BJ (cell line): ENCODE measurements at regions not wholly inside any gene's neighbourhood (a gene's known extent, or its start where the extent isn't known, plus 50 kb on each side); places are given as distances from the start of the nearest gene placed in this dataset.

Experiments used
- CTCF ChIA-PET: fragments of 350-600 bp; formaldehyde crosslinking; extraction: SDS; loops from one replicate; lab custom pipeline; 2021; ENCODE audit warnings: antibody characterized with exemption, inconsistent platforms; lab: Yijun Ruan, JAX
- POLR2A ChIA-PET: fragments of 300-600 bp; sonication (Branson Sonifier 250); formaldehyde crosslinking; extraction: SDS; loops from one replicate; lab custom pipeline; 2021; ENCODE audit warnings: antibody characterized with exemption; lab: Charles Lee
- DNase-seq: peaks from one replicate; pipeline ENCODE4 v3.0.0-alpha.2; 2011; ENCODE audit warnings: low read depth
- H3K27me3 ChIP-seq: 2 replicates; pipeline ENCODE4 v1.6.0; 2011; ENCODE audit warnings: low read length; ENCODE audit not compliant: control insufficient read depth, insufficient read depth
- H3K36me3 ChIP-seq: 2 replicates; pipeline ENCODE4 v1.5.1; 2011; ENCODE audit warnings: low read length; ENCODE audit not compliant: control insufficient read depth, insufficient read depth
- H3K4me3 ChIP-seq: 2 replicates; pipeline ENCODE4 v1.5.1; 2011; ENCODE audit warnings: low read depth, mild to moderate bottlenecking, control low read depth, low read length
- CTCF ChIP-seq: IDR thresholded peaks from 2 replicates; pipeline ENCODE4 v1.5.1; 2011; ENCODE audit warnings: low read depth, mild to moderate bottlenecking, control low read depth, inconsistent platforms, low read length, moderate library complexity; ENCODE audit not compliant: insufficient read depth

DNA sequence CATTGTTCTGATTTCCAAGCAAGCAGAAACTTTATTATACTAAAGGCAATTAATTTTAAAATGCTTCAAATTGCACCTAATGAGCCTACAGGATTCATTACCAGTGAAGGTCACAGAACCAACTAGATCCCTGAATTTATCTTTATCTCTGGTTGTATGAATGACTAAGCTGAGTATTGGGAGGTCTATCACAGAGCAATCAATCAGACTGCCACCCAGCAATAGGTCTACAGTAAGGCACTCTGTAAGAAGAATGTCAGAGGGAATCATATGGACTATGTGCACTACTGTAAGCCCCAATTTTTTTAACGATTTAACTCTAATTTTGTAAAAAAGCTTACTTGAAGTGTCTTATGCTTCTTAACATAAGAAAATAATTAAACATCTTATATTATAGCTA, 707.0 kb downstream of the AMY1C start:
- no peaks in the 10 kb centered on the region for H3K36me3 ChIP-seq
- CTCF ChIA-PET, result interaction anchor here (1.5 kb wide), 1 partner anchor 9 kb away, joined by 3 read pairs; no protein-coding TSS in a partner anchor
- DNase-seq, result no peak
- POLR2A ChIA-PET, result no interaction called here
- no peak overlapping the region for H3K4me3 ChIP-seq
- no peaks in the 10 kb centered on the region for H3K27me3 ChIP-seq
- no peak for TF ChIP-seq CTCF

DNA sequence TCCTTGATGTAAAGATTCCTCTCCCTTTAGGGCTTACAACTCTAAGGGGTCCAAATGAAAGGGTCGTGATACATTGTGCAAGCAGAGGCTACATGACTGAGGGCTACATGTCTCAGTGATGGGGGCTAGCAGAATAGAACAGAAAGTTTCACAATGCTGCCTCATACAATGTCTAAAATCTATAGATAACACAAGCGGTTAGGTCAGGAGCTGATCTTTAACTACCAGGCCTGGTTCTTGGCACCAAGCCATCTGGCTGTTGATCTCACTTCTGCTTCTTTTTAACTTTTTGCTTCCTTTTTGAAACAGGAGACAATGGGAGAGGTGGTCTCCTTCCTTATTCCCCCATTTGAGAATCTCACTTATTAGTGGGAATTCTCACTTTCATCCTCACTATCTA, 710.2 kb downstream of the AMY1C start:
- no peaks in the 10 kb centered on the region for H3K27me3 ChIP-seq
- TF ChIP-seq CTCF, result no peak
- no peaks in the 10 kb centered on the region for H3K36me3 ChIP-seq
- CTCF ChIA-PET, result no interaction called here
- no peak overlapping the region for H3K4me3 ChIP-seq
- no peak for DNase-seq
- POLR2A ChIA-PET, result no interaction called here

- no peak overlapping the region for H3K4me3 ChIP-seq
- H3K27me3 ChIP-seq, result no peaks in the 10 kb centered on the region
- no peak for DNase-seq
- ChIA-PET POLR2A (no interaction called here), CTCF (no interaction called here)
- no peaks in the 10 kb centered on the region for H3K36me3 ChIP-seq
- no peak for TF ChIP-seq CTCF
Measured at GRCh38 chr1:104460880-104461279, 711.2 kb downstream of the AMY1C start.

DNA sequence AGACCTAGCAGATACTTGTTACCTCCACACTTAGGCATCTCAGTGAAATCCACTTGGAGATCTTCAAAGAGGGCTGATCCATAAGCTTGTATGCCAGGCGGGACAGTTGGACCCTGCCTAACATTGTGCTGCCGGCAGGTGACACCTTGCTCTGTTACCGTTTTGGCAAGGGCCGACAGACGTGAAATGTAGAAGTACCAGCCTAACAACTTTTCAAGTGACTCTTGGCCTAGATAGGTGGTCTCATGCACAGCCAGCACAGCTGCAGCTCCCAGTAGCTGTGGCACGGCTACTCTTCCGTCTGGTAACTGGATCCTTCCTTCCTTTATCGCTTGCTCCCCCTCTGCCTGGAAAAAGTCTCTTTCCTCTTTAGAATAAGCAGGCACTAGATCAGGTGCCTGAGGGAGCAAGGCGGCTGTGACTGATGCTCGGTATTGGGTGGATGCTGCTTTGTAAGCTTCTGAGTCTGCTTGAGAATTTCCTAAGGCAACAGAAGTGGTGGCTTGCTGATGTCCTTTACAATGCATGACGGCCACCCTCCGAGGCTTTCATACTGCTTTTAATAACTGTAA, 713.5 kb downstream of the AMY1C start:
- CTCF ChIA-PET, result no interaction called here
- no peak for TF ChIP-seq CTCF
- no peak for DNase-seq
- POLR2A ChIA-PET, result no interaction called here
- Histone ChIP-seq H3K27me3 (no peaks in the 10 kb centered on the region), H3K36me3 (no peaks in the 10 kb centered on the region), H3K4me3 (no peak overlapping the region)

DNA sequence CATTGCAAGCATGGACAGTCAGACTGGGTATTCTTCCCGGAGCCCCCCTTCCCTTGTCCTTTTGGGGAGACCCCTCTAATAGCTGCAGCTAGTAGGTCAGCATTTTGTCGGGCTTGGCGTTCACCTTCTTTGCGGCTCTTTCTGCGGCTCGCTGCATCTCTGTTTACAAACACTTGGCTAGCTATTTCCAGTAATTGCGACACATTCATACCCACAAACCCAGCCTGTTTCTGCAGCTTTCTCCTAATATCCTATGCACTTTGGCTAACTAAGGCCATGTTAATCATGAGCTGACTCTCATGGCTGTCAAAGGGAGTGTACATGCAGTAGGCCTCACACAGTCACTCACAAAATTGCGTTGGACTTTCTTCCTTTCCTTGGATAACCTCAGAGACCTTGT, 716.4 kb downstream of the AMY1C start:
- DNase-seq, result no peak
- no peak overlapping the region for H3K4me3 ChIP-seq
- no peak for TF ChIP-seq CTCF
- POLR2A ChIA-PET, result no interaction called here
- no peaks in the 10 kb centered on the region for H3K36me3 ChIP-seq
- CTCF ChIA-PET, result interaction anchor here (1.2 kb wide), 1 partner anchor 10 kb away, joined by 3 read pairs; no protein-coding TSS in a partner anchor
- H3K27me3 ChIP-seq, result no peaks in the 10 kb centered on the region
